Trophoblast cell (in vitro differentiated cells and primary cell): ENCODE measurements at regions not wholly inside any gene's neighbourhood (a gene's known extent, or its start where the extent isn't known, plus 50 kb on each side); places are given as distances from the start of the nearest gene placed in this dataset.

ENCODE experiments used
- DNase-seq, 2 donors: peaks; one replicate each; pipeline ENCODE4 v3.0.0-alpha.2; 2016
- H2AFZ ChIP-seq: 2 replicates; pipeline ENCODE4 v1.6.1; 2013; ENCODE audit warnings: low read length, moderate library complexity, mild to moderate bottlenecking; ENCODE audit not compliant: insufficient read depth, poor library complexity
- H2AK5ac ChIP-seq: 2 replicates; pipeline ENCODE4 v1.6.1; 2013; ENCODE audit warnings: mild to moderate bottlenecking, low read length
- H2BK120ac ChIP-seq: 2 replicates; pipeline ENCODE4 v1.6.1; 2013; ENCODE audit warnings: low read length, mild to moderate bottlenecking, moderate library complexity; ENCODE audit not compliant: insufficient read depth, poor library complexity
- H2BK12ac ChIP-seq: 2 replicates; pipeline ENCODE4 v1.6.1; 2013; ENCODE audit warnings: mild to moderate bottlenecking, low read length, moderate library complexity
- H2BK5ac ChIP-seq: 2 replicates; pipeline ENCODE4 v1.6.1; 2013; ENCODE audit warnings: low read length, low read depth, moderate library complexity, mild to moderate bottlenecking; ENCODE audit not compliant: poor library complexity
- H3K14ac ChIP-seq: 2 replicates; pipeline ENCODE4 v1.6.1; 2013; ENCODE audit warnings: mild to moderate bottlenecking, low read length
- H3K18ac ChIP-seq: 2 replicates; pipeline ENCODE4 v1.6.1; 2013; ENCODE audit warnings: mild to moderate bottlenecking, low read length
- H3K23ac ChIP-seq: 2 replicates; pipeline ENCODE4 v1.6.1; 2013; ENCODE audit warnings: low read length
- H3K27ac ChIP-seq: 2 replicates; pipeline ENCODE4 v1.5.1; 2013; ENCODE audit warnings: low read depth, mild to moderate bottlenecking, inconsistent platforms, low read length, moderate library complexity
- H3K27me3 ChIP-seq: 2 replicates; pipeline ENCODE4 v1.6.1; 2013; ENCODE audit warnings: inconsistent platforms, mild to moderate bottlenecking, low read length, moderate library complexity; ENCODE audit not compliant: insufficient read depth
- H3K36me3 ChIP-seq, 2 experiments: 1 replicate in 1 of 2; 2 replicates in 1 of 2; pipeline ENCODE4 v1.6.1; 2013; ENCODE audit warnings: low read length in 2 of 2, mild to moderate bottlenecking in 2 of 2, moderate library complexity in 1 of 2; ENCODE audit not compliant: insufficient read depth in 2 of 2, control insufficient read depth in 1 of 2
- H3K4ac ChIP-seq: 2 replicates; pipeline ENCODE4 v1.6.1; 2013; ENCODE audit warnings: low read depth, mild to moderate bottlenecking, low read length, moderate library complexity
- H3K4me1 ChIP-seq, 2 experiments: 1 replicate in 1 of 2; 2 replicates in 1 of 2; pipeline ENCODE4 v1.6.1; 2013; ENCODE audit warnings: low read length in 2 of 2, mild to moderate bottlenecking in 2 of 2, moderate library complexity in 1 of 2; ENCODE audit not compliant: insufficient read depth in 2 of 2, control insufficient read depth in 1 of 2
- H3K4me2 ChIP-seq: 2 replicates; pipeline ENCODE4 v1.6.1; 2013; ENCODE audit warnings: inconsistent platforms, mild to moderate bottlenecking, low read length, moderate library complexity
- H3K4me3 ChIP-seq: 2 replicates; pipeline ENCODE4 v1.5.1; 2013; ENCODE audit warnings: mild to moderate bottlenecking, low read depth, low read length, inconsistent platforms
- H3K79me1 ChIP-seq: one replicate; pipeline ENCODE4 v1.6.1; 2013; ENCODE audit warnings: low read length
- H3K79me2 ChIP-seq: 2 replicates; pipeline ENCODE4 v1.6.1; 2013; ENCODE audit warnings: low read length, mild to moderate bottlenecking; ENCODE audit not compliant: control insufficient read depth, insufficient read depth, poor library complexity
- H3K9ac ChIP-seq: 2 replicates; pipeline ENCODE4 v1.6.1; 2013; ENCODE audit warnings: mild to moderate bottlenecking, low read length
- H3K9me3 ChIP-seq: 2 replicates; pipeline ENCODE4 v1.6.1; 2013; ENCODE audit warnings: low read depth, mild to moderate bottlenecking, control low read depth, inconsistent platforms, low read length; ENCODE audit not compliant: insufficient read depth
- H4K12ac ChIP-seq: 2 replicates; pipeline ENCODE4 v1.6.1; 2013; ENCODE audit warnings: low read depth, mild to moderate bottlenecking, low read length, moderate library complexity
- H4K8ac ChIP-seq: 2 replicates; pipeline ENCODE4 v1.6.1; 2013; ENCODE audit warnings: low read depth, mild to moderate bottlenecking, low read length, moderate library complexity
- H4K91ac ChIP-seq: one replicate; pipeline ENCODE4 v1.6.1; 2013; ENCODE audit warnings: low read depth, mild to moderate bottlenecking, low read length, moderate library complexity
- WGBS: extraction: QIAGEN DNeasy Blood & Tissue Kit; methylation state at CpG from one replicate; pipeline ENCODE4 v1.1.7; 2013; ENCODE audit warnings: missing lambda C conversion rate; ENCODE audit not compliant: insufficient read length, insufficient coverage; ENCODE audit errors: extremely low coverage; 5-methylcytosine and 5-hydroxymethylcytosine counted together

DNA sequence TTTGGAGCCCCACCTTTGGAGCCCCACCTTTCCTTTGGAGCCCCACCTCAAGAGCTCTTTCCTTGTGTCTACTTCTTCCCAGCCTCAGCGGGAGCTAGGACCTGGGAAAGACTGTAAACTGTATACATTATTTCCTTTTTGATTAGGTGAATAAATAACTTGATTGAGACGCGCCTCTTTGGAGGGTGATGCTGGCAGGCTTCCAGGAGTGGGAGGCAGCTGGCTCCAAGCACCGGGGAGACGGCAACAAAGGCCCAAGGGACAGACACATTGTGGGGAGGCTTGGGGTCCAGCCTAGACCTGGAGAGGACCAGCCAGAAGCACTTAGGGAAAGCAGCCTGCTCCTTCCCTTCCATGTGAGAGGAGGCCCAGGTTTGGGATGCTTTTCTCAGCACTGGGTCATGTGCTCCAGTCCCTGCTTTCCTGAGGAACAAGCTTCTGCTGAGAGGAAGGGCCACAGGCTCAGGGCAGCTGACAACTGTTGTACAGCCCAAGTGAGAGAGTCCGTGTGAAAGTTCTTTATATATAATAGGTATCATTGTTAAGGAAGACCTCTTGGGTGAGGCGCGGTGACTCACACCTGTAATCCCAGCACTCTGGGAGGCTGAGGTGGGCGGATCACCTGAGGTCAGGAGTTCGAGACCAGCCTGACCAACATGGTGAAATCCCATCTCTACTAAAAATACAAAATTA, 297.2 kb upstream of the SLC14A2 start:
- Histone ChIP-seq H4K91ac (no peak overlapping the region), H3K27ac (no peak overlapping the region), H3K27me3 (no peaks in the 10 kb centered on the region), H3K18ac (no peak overlapping the region), H3K79me2 (no peaks in the 10 kb centered on the region), H3K14ac (no peak overlapping the region), H2AK5ac (no peak overlapping the region), H2BK120ac (no peak overlapping the region), H3K4ac (no peak overlapping the region), H2BK5ac (no peak overlapping the region), H2BK12ac (no peak overlapping the region), H3K79me1 (no peaks in the 10 kb centered on the region), H4K8ac (no peak overlapping the region), H3K4me3 (no peak overlapping the region), H4K12ac (no peak overlapping the region), H2AFZ (no peak overlapping the region), H3K9ac (peak overlapping the region; percentile 33), H3K9me3 (peaks cover 3% of the 10 kb centered on the region), H3K4me2 (no peak overlapping the region), H3K23ac (no peak overlapping the region), H3K4me1 (no peaks in the 10 kb centered on the region), H3K36me3 (no peaks in the 10 kb centered on the region)
- no CpG with 5 or more reads among the region's 10 CpGs for WGBS
- DNase-seq, result no peak

GRCh38 chr18:45320724-45321123, 294.6 kb upstream of the SLC14A2 start:
- Histone ChIP-seq H3K27ac (no peak overlapping the region), H3K36me3 (no peaks in the 10 kb centered on the region), H2BK5ac (no peak overlapping the region), H3K4me2 (no peak overlapping the region), H3K79me2 (no peaks in the 10 kb centered on the region), H3K9me3 (peaks cover 3% of the 10 kb centered on the region), H3K27me3 (no peaks in the 10 kb centered on the region), H2AK5ac (no peak overlapping the region), H3K4me3 (no peak overlapping the region), H3K9ac (no peak overlapping the region), H3K4ac (no peak overlapping the region), H2BK120ac (peak overlapping the region; percentile 17), H4K12ac (no peak overlapping the region), H3K18ac (no peak overlapping the region), H2AFZ (no peak overlapping the region), H3K4me1 (peaks cover 0 to 10% of the 10 kb centered on the region in 2 experiments), H4K8ac (no peak overlapping the region), H3K23ac (no peak overlapping the region), H3K79me1 (peaks cover 2% of the 10 kb centered on the region), H3K14ac (no peak overlapping the region), H2BK12ac (no peak overlapping the region), H4K91ac (peak overlapping the region; percentile 11)
- DNase-seq, result no peak
- WGBS, result no CpG with 5 or more reads among the region's 3 CpGs

- WGBS, result no CpG with 5 or more reads among the region's 8 CpGs
- Histone ChIP-seq H3K27ac (no peak overlapping the region), H4K12ac (no peak overlapping the region), H3K14ac (no peak overlapping the region), H2AK5ac (no peak overlapping the region), H3K4ac (no peak overlapping the region), H4K8ac (no peak overlapping the region), H3K4me1 (peaks cover 0 to 11% of the 10 kb centered on the region in 2 experiments), H3K36me3 (no peaks in the 10 kb centered on the region), H3K23ac (no peak overlapping the region), H3K9me3 (peaks cover 3% of the 10 kb centered on the region), H3K18ac (no peak overlapping the region), H3K4me3 (no peak overlapping the region), H2BK12ac (peak overlapping the region; percentile 11), H3K4me2 (no peak overlapping the region), H2BK120ac (no peak overlapping the region), H2AFZ (no peak overlapping the region), H3K27me3 (no peaks in the 10 kb centered on the region), H3K79me2 (no peaks in the 10 kb centered on the region), H2BK5ac (no peak overlapping the region), H4K91ac (no peak overlapping the region), H3K79me1 (peaks cover 2% of the 10 kb centered on the region), H3K9ac (no peak overlapping the region)
- DNase-seq, result no peak
Observed at GRCh38 chr18:45321520-45321919, 293.8 kb upstream of the SLC14A2 start.

DNA sequence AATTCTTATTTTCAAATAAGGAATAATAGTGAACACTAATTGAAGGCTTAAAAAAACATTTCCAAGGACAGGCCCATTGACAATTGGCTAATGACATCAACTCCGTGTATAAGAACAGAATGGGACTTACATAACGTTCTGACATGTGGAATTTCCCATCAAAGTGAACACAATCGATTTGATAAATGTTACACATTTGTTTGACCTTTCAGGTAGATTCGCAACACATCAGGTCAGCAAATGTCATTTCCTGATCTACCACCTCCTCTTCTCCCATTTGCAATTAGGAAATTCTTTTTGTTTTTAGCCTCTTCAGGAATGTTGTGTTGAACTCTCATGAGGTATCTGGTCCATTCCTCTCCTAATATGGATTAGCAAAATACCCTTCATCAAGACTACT, 292.9 kb upstream of the SLC14A2 start:
- peaks cover 3% of the 10 kb centered on the region for H3K9me3 ChIP-seq
- no peak overlapping the region for H3K9ac ChIP-seq
- H2BK12ac ChIP-seq, result no peak overlapping the region
- no CpG with 5 or more reads among the region's 4 CpGs for WGBS
- H3K14ac ChIP-seq, result no peak overlapping the region
- H2AK5ac ChIP-seq, result no peak overlapping the region
- H4K8ac ChIP-seq, result no peak overlapping the region
- H2BK5ac ChIP-seq, result no peak overlapping the region
- peaks cover 0 to 13% of the 10 kb centered on the region in 2 experiments for H3K4me1 ChIP-seq
- no peak overlapping the region for H3K27ac ChIP-seq
- DNase-seq, result no peak
- H4K12ac ChIP-seq, result no peak overlapping the region
- H3K27me3 ChIP-seq, result no peaks in the 10 kb centered on the region
- H3K4me2 ChIP-seq, result no peak overlapping the region
- H2AFZ ChIP-seq, result no peak overlapping the region
- no peak overlapping the region for H2BK120ac ChIP-seq
- H3K23ac ChIP-seq, result no peak overlapping the region
- no peak overlapping the region for H3K18ac ChIP-seq
- H3K79me2 ChIP-seq, result no peaks in the 10 kb centered on the region
- no peak overlapping the region for H3K4ac ChIP-seq
- H3K4me3 ChIP-seq, result no peak overlapping the region
- no peak overlapping the region for H4K91ac ChIP-seq
- peaks cover 2% of the 10 kb centered on the region for H3K79me1 ChIP-seq
- H3K36me3 ChIP-seq, result no peaks in the 10 kb centered on the region
